TTC549 (cell line): ENCODE measurements at regions not wholly inside any gene's neighbourhood (a gene's known extent, or its start where the extent isn't known, plus 50 kb on each side); places are given as distances from the start of the nearest gene placed in this dataset.
A peak's percentile ranks its signal among the peaks of the same experiment; 100 is the strongest.

Source experiments
- FAIRE-seq: peaks from 2 replicates; lab custom pipeline; 2012; peaks lifted over from hg19 to GRCh38; lab: Jason Lieb, UNC

DNA sequence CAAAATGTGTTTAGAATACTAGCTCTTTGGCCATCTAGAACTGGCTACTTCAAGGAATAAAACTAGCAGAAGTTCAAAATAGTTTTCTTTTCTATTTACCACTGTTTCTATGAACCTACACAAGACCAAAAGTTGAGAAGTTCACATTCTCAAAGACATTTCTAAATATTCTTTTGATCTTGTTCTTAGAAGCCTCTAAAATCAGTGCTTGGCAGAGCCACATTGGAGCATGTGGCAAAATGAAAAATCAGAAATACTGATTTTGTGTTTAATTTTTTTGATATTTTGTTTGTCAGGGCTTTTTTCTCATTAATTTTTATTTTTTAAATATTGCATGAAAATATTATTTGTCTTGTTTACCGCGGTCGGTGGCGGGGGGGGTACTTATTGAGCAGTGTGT, 853.8 kb upstream of the INTU start:
- FAIRE-seq: no peak

DNA sequence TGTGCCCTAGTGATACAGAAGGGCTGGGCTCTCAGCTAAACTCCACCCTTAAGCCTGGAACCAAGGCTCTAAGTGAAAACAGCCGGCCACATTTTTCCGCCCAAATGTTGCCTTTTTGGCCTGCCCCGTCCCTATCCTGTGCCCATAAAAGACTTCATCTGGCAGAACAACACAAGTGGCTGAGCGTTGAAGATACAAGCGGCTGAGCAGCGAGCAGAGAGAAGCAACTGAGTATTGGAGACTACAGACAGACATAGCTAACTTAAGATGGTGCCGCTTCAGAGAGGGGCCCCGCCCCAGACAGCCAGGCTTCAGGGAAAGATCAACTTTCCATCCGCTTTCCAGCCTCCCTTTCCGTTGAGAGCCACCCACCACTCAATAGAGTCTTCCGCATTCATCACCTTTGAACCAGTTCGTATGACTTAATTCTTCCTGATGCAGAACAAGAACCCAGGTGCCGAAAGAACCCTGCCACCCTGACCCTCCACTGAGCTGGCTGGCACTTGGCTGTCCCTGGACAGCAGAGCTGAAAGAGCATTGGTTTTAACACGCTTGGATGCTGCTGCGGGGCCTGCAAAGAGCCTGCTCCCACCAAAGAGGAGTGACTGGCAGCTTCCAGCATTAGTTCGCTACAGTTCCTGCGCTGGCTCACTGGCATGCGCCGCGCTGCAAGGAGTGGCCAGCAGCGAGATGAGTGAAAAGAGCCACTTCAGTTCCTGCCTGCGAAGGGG, 853.2 kb upstream of the INTU start:
- no peak for FAIRE-seq

DNA sequence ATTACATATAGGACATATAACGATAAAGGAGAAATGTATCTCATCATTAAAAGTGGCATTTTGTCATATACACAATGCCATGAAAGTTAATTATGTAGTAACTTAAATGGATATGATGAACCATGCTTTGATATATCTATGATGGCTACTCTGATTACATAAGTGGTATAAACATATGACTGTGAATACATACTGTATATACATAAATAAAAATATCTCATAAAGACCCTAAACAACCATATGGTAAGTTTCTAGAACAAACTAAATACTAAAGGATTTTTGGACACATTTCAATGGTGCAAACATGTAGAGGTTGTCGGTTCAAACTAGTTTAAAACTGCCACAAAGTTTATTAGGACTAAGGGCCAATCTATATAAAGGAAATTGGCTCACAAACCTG, 849.6 kb upstream of the INTU start:
- no peak for FAIRE-seq

DNA sequence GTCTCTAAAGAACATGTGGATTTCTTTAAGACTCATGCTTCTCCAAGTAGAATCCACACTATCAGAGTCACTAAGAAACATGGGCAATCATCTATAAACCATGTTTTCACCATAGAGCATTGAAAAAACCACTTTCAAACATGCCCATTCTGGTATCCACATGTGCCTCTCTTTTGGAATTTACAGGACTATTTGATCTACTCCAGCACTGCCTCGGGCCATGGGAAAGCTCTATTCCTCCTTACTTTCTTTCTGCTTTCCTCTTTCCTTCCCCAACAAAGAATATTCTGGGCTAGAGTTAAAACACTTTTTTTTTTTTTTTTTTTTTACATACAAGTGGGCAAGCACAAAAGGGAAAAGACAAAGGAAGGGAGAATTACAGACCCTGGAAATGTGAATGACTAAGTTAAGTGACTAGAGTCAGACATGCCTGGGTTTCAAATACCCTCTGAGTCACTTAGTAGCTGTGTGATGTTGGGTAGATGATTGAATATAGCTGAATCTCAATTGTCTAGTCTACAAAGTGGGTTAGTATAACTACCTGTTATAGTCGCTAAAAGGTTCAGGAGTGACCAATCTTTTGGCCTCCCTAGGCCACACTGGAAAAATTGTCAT, 847.7 kb upstream of the INTU start:
- no peak for FAIRE-seq

DNA sequence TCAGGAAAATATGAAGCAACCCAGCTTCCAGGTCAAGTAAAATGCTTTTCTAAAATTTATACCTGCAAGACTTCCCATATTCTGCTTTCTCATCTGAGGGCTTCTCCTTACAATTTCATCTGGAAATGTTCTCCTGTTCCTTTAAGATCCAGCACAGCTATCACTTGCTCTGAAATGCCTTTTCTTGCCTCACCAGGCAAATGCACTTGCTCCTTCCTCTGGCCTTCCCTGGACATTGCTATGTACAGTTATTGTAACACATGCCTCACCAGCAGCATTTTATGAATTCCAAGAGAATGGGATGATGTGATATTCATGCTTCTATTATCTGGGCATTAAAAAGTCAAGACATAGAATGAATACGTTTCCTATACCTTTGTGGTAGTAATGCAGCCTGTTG, 842.1 kb upstream of the INTU start:
- no peak for FAIRE-seq

DNA sequence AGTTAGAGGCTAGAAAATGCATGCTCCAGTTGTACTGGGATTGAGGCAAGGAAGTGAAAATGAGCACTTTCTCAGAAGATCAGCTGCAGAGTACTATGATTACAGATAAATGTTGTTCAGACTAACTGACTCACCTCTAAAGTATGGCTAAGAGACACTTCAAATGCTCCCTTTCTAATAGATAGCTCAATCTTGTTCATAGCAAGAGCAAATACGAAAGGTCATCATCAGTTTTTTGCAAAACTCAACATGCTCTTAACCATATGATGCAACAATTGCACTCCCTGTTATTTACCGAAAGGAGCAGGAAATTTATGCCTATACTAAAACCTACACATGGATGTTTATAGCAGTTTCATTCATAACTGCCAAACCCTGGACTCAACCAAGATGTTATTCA, 838.4 kb upstream of the INTU start:
- no peak for FAIRE-seq

DNA sequence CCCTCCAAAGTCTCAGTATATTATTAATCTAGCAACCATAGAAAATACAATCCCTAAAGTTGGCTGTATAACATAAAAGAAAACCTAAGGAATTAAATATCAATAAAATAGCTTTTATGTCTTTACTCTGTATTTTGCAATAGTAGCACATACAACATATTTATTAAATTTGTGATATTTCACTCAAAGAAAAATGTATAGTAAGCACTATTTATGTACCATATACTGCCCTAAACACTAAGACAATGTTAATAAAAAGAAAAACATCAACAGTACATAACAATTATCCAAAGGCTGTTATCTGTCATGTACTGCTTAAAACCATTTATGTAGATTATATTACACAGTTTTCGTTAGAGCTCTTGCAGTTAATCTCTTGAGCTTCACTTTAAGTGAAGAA, 834.5 kb upstream of the INTU start:
- FAIRE-seq: no peak

DNA sequence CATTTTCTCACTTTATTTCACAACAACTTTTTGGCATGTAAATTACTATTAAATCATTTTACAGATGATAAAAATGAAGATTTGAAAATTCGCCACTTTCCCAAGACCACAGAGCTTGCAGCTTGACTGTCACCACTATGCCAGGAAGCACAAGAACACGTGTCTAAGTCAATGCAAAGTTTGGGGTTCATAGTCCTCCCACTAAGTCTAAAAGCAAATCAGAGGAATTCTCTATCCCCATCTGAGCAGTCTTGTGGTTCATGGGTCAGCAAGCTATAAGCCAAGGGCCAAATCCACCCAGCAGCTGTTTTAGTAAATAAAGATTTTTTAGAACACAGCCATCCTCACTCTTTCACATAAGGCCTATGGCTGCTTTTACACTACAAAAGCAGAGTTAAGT, 833.3 kb upstream of the INTU start:
- no peak for FAIRE-seq

DNA sequence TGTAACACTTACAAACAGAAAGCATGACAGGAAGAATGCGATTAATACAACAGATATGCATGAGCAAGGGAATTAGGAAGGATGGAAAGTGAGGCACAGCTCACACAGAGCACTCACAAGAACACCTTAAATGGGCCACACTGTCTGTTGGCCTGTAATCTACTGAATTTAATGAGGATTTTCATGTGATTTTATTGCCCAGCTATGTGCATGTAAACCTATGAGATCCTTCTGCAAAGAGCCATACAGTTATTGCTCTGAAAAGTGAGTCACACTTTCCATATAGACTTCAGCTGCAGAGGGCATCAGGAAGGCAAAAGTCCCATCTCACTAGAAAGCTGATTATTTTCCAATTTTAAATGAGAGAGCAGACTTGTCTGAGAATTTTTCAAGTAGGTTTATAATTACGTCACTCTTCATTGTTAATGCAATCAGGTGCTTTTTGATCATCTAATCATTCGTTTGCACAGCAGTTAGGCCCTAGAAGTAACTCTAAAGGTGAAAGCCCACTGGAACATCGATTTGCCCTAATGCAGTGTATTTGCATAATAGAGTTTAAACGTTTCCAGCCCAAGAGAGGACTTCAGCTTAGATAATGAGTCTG, 832.7 kb upstream of the INTU start:
- FAIRE-seq: no peak

DNA sequence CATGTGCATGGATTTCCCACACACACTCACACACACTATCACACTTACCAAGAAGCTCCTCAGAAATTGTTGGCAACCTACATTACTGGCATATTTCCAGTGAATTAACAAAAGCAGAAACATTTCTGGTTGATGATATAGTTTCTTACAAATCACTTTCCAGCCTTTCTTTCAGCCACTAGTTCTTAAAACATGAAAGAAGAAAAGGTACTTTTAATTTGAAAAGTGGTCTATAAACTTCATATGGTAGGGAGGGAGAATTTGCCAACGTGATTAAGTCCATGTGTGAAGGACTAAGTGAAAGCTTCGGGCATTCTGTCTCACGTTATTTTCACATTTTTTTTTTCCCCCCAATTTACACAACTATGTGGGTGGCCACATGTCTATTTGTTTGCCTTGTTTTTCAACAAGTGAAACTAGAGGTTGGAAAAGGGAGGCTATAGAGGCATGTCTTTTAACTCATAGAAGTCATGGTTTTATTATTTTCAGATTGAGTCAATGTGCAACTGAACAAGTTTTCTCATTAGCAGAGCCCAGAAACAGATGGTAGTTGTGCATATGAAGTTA, 832.1 kb upstream of the INTU start:
- no peak for FAIRE-seq

DNA sequence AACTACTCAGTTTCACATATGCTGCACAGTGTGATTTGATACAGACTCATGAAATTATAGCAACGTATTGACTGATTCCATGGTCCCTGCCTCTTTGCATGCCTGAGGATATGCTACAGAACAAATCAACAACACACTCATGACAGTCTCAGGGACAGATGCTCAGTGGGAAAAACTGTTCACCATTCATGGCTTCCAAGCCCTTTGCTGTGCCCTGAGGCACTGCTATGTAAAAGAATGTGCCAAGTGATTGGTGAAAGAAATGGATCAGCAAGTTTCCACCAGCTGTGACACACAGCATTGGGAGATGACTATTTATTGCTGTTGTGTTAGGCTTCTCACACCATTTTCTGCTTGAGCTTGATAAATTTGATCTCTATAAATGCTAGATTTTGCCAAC, 825.6 kb upstream of the INTU start:
- FAIRE-seq: no peak

DNA sequence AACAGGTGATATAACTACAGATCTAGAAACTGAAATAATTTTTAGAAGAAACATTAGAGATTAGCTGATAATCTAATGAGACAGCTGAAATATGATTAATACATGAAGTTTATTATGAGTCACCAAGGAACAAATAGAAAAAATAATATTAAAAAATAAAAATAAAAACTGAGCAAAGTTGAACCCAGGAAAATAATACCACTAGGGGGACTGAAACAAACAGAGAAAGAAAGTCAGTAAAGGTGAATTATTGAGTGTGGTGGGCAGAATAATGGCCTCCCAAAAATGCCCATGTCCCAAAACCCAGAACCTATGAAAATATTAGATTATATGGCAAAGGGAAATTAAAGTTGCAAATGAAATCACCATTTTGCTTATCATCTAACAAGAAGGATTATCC, 820.7 kb upstream of the INTU start:
- no peak for FAIRE-seq

DNA sequence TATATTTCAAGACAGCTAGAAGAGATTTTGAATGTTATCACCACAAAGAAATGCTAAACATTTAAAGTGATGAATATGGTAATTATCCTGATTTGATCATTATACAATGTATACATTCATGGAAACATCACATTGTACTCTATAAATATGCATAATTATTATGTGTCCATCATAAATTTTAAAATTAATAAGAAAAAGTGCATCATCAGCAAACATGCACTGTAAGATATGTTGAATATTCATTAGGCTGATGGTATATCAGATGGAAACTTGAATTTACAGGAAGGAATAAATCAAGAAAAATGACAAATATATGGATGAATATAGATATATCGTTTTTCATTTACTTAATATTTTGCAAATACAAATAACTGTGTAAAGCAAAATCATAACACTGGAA, 812.1 kb upstream of the INTU start:
- FAIRE-seq: no peak

DNA sequence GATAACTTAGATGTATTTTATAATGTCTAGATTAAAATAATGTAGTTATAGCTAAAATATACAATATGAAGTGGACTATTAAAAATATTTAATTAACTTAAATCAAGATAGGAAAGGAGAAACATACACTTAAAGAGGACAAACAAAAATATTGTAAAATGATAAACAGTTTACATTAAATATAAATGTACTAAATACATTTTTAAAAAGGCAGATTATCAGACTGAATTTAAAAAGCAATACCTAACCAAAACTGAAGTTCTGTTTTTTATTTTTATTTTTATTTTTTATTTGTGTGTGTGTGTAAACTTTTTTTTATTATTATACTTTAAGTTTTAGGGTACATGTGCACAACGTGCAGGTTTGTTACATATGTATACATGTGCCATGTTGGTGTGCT, 811.6 kb upstream of the INTU start:
- FAIRE-seq: peak; percentile 7

DNA sequence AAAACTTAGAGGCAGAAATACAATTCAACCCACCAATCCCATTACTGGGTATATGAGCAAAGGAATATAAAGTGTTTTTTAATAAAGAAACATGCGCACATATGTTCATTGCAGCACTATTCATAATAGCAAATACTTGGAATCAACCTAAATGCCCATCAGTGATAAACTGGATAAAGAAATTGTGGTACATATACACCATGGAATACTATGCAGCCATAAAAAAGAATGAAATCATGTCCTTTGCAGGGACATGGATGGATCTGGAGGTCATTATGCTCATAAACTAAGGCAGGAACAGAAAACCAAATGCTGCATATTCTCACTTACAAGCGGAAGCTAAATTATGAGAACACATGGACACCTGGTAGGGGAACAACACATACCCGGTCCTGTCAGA, 807.7 kb upstream of the INTU start:
- FAIRE-seq: no peak

DNA sequence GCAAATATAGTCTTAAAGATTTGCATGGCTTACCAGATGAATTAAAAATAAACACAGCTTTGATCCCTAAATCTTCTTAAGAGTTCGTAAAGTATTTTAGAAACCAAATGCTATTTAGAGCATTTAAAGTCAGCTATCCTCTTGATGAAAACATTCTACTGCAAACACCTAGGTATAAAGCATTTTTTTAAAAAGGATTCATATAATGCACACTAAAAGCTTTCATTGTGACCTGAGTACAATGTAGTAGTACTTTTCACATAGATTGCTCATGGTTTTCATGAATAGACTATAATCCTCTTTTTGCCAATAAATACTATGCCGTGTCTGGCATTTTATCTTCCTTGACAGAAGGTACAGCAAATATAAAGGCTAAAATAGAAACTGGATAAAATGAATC, 805.1 kb upstream of the INTU start:
- FAIRE-seq: no peak

DNA sequence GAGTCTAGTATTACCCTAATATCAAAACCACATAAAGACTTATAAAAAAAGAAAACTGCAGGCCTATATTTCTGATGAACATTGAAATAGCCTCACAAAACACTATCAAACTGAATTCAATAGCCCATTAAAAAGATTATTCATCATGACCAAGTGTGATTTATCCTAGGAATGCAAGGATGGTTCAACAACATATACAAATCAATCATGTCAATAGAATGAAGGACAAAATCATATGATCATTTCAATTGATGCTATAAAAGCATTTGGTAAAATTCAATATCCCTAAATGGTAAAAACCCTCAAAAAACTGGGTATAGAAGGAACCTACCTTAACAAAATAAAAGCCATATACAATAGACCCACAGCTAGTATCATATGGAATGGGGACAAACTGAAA, 797.9 kb upstream of the INTU start:
- FAIRE-seq: no peak

DNA sequence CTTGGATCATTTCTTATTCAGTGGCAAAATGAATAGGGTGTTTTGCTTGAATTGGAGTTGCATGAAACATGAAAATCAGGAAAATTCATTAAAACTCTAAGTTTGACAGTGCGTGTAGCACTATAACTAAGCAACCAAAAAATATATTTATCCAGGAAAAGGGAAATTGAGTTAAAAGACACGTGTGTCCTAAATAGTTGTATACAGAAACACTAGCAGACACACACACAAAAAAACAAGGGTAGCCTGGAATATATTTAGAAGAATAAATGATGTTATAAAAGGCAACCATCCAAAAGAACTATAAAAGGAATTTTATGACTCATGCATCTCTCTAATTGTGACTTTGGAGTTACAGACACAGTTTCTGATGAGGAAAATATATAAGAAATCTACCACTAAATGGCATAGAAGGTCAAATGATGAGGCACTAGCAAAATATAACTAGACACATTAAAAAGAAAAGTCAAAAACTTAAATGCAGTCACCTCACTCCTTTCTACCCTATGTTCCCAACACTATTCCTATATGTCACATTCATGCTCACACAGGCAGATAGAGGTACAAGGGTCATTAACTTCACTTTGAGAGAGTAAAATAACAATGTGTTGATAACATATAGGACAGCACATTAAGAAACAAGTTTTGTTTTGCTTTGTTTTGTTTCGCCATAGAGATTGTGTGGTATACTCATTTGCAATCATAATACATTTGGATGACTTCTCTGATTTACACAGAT, 793.6 kb upstream of the INTU start:
- no peak for FAIRE-seq

DNA sequence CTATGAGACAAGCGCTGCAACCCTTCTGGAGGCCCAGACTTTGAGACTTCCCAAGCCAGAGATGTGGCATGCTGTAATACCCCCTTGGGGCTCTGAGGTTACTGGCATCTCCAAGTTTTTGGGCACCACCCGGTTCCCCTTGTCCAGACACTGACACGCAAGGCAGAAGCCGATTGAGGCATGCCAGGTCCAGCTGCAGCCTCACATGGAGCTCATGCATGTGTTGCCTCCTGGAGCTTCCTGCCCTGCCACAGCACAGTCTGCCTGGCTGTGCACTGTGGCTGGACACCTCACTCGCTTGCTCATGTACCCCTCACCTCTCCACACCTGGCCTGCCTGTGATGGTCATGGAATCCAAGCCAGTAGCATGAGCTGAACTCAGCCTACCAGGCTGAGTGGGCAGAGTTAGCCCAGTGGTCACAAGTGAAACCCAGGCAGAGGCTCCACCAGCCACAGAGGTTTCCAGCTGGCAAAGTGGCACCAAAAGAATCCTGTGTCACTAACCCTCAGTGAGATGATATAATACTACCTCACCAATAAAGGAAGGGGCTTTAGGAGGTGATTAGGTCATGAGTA, 789.2 kb upstream of the INTU start:
- FAIRE-seq: no peak

DNA sequence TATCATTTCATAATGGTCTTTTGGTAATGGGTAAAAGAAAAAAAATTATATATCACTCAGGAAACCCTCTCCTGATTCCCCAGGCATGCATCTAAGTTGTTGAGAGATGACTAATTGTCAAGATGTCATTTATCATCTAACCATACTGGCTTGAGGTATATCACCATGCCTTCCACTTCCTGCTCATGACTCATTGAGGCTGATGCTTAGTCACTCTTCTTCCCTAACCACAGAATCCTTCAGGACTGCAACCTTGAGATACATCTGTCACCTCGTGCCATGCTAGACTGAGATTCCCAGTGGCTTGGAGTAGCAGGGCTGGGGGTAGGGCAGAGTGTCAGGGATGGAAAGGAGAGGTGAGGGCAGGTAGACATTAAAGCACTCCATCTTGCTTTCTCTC, 782.5 kb upstream of the INTU start:
- no peak for FAIRE-seq

DNA sequence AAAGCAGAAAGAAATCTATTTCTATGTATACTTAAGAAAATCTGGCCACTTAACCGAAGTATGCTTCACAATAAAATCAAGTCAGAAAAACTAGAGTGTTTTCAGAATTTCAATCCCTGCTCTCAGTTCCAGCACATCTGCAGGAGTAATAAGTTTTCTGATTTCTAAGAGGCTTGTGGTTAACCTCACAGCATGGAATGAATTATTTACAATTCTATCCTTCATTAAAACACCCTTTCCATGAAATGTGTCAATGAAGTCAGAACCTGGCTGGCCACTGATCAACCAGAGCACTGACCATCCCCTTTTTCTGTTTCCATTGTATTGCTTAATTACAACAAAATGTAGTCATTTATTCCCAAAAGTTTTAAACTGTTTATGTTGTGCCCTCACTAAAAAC, 781.4 kb upstream of the INTU start:
- no peak for FAIRE-seq

DNA sequence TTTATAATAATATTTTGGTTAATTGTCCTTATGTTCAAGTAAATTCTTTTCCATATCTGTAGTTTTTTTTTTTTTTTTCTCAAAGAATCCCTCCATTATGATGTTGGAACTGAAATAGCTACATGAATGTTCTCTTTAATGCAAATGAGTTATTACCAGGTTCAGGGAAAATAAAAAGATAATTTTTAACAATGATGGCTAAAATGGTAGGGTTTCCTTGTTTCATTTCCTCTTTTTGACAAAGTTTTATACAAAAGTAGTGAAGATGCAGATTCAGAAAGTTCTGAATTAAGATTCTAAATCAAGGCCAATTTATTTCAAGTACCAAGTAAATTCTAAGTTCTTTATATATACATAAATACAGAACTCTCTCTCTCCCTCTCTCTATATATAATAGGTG, 779.0 kb upstream of the INTU start:
- FAIRE-seq: no peak

DNA sequence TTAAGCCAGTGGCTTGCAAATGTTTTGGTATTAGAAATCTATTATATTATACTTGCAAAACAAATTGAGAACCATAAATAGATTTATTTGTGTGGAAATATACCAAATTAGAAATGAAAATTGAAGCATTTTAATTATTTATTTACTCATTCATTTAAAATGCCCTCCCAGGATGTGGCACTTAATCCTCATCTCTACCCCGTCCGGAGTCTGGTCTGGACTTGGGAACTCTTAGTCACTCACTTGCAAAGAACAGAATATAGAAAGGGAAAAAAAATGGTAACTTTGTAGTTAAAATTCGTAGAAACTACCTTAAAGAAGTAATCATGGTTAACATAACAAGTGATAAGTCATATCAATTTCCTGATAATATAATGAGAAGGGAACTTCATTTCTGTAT, 775.9 kb upstream of the INTU start:
- no peak for FAIRE-seq
